GM20000 (cell line): ENCODE measurements at regions not wholly inside any gene's neighbourhood (a gene's known extent, or its start where the extent isn't known, plus 50 kb on each side); places are given as distances from the start of the nearest gene placed in this dataset.
"Not testable (repeated sequence)": the region's sequence is repeated elsewhere in the genome, so short reads cannot be mapped to it uniquely, and the experiment has no call there.

Experiments used
- DNase-seq: peaks from one replicate; pipeline ENCODE4 v3.0.0; 2012; ENCODE audit warnings: low spot score
- CTCF ChIP-seq: IDR thresholded peaks from 2 replicates; pipeline ENCODE4 v1.5.1; 2012; ENCODE audit warnings: mild to moderate bottlenecking, control low read depth; ENCODE audit errors: extremely low read depth, missing control alignments

- no peak for TF ChIP-seq CTCF
- no peak for DNase-seq
Measured at GRCh38 chr2:72023678-72024390, 123.8 kb downstream of the CYP26B1 start.

GRCh38 chr2:72021371-72021770 lies 126.3 kb downstream of the CYP26B1 start:
- not testable (repeated sequence) for DNase-seq

- DNase-seq: no peak
- no peak for TF ChIP-seq CTCF
Measured at GRCh38 chr2:72015266-72015665, 132.4 kb downstream of the CYP26B1 start.

GRCh38 chr2:72014831-72015230 lies 132.8 kb downstream of the CYP26B1 start:
- no peak for TF ChIP-seq CTCF
- no peak for DNase-seq

- no peak for TF ChIP-seq CTCF
- no peak for DNase-seq
Measured at GRCh38 chr2:72013726-72014125, 133.9 kb downstream of the CYP26B1 start.

GRCh38 chr2:72012886-72013574 lies 134.6 kb downstream of the CYP26B1 start:
- no peak for DNase-seq

GRCh38 chr2:72011791-72012190 lies 135.9 kb downstream of the CYP26B1 start:
- no peak for DNase-seq

More at GRCh38 chr2:72012886-72013574, 134.6 kb downstream of the CYP26B1 start:
- TF ChIP-seq CTCF: no peak

More at GRCh38 chr2:72011791-72012190, 135.9 kb downstream of the CYP26B1 start:
- no peak for TF ChIP-seq CTCF
